Adrenal gland (tissue), 9 donors: ENCODE measurements at regions not wholly inside any gene's neighbourhood (a gene's known extent, or its start where the extent isn't known, plus 50 kb on each side); places are given as distances from the start of the nearest gene placed in this dataset.

Source experiments
- DNase-seq, 7 donors: peaks; one replicate each; pipeline ENCODE4 v3.0.0-alpha.2; 2019 to 2020
- H3K27ac ChIP-seq, 5 donors: fragments of 200-600 bp; sonication (generic) in 4 of 5; 1 replicate in 3 of 5; 2 replicates in 2 of 5; pipeline versions ENCODE4 v1.5.1 to v1.8.0; 2016 to 2020; ENCODE audit warnings: mild to moderate bottlenecking in 1 of 5
- H3K27me3 ChIP-seq: fragments of 200-600 bp; 2 replicates; pipeline ENCODE4 v1.8.0; 2021
- H3K36me3 ChIP-seq, 2 donors: fragments of 200-600 bp; replicated peaks in 1 of 2; 1 replicate in 1 of 2; 2 replicates in 1 of 2; pipeline versions ENCODE4 v1.5.1 to v1.8.0; 2018 to 2022
- H3K4me1 ChIP-seq, 2 donors: fragments of 200-600 bp; replicated peaks in 1 of 2; 1 replicate in 1 of 2; 2 replicates in 1 of 2; pipeline versions ENCODE4 v1.5.1 to v1.8.0; 2018 to 2021
- H3K4me3 ChIP-seq, 4 donors: fragments of 200-600 bp; sonication (generic) in 3 of 4; one replicate each; pipeline ENCODE4 v1.5.1; 2016 to 2018
- H3K9me3 ChIP-seq, 3 donors: fragments of 200-600 bp; sonication (generic) in 1 of 3; replicated peaks in 1 of 3; 1 replicate in 2 of 3; 2 replicates in 1 of 3; pipeline versions ENCODE4 v1.5.1 to v1.8.0; 2016 to 2021
- POLR2A ChIP-seq, 2 donors: fragments of 450-650 bp; IDR thresholded peaks; one replicate each; pipeline ENCODE4 v1.6.1; 2017; ENCODE audit warnings: antibody characterized with exemption in 2 of 2, mild to moderate bottlenecking in 2 of 2, moderate library complexity in 1 of 2
- WGBS, 4 donors: extraction: QIAGEN DNeasy Blood & Tissue Kit in 2 of 4; methylation state at CpG; one replicate each; pipeline versions ENCODE4 v1.1.5 to v1.1.7; 2013 to 2017; 5-methylcytosine and 5-hydroxymethylcytosine counted together
- intact Hi-C, 2 donors: fragments of 100-400 bp; cut with DNase I; formaldehyde crosslinking; loops; one replicate each; pipeline versions ENCODE4 v1.14.1 to v1.15.0; 2022 to 2023
- TF ChIP-seq, protein P1 (sequence below), 6 experiments: fragments of 450-650 bp in 4 of 6; fragments of 200-600 bp in 2 of 6; sonication (generic) in 1 of 6; IDR thresholded peaks; 1 replicate in 5 of 6; 2 replicates in 1 of 6; pipeline versions ENCODE4 v1.5.1 to v1.8.0; 2016 to 2021; ENCODE audit warnings: antibody characterized with exemption in 6 of 6, mild to moderate bottlenecking in 2 of 6, moderate library complexity in 1 of 6
- donor health status: healthy with polysubstance abuse.
- donor health status: Bipolar disorder and iron deficiency.
- donor health status: DM: yes; HTN: yes; CAD: no.
- donor health status: DM: no; HTN: no; CAD: no.
- donor health status: DM: no; HTN: no; CAD: no.

DNA sequence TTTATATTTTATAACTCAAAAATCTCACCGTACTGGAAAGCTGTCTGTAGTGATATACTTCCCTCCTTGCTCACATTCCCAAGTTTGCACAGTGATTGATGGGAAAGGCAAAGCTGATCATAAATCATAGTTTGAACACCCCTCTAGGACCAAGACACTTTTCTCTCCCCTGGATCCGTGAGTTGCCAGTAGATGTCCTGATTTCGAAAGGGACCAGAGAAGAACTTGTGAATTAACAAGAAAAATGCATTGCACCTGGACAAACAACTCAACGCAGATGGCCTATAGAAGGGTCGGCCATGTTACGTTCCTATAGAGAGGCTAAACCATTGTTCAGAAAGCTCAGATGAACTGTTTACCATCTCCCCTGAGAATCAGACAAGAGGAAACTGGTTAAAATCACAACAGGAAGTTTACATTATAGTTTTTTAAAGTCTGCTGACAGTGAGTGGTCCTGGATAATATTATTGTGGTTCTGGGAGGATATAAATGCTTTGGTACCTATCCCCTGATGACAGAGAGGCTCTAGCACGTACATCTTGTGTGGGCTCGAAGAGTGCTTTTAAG is 124.0 kb upstream of the SLC45A1 start:
- Histone ChIP-seq H3K4me1 (no peaks in the 10 kb centered on the region), H3K36me3 (no peaks in the 10 kb centered on the region), H3K4me3 (no peak overlapping the region), H3K27ac (no peak overlapping the region), H3K27me3 (no peaks in the 10 kb centered on the region), H3K9me3 (no peaks in the 10 kb centered on the region)
- intact Hi-C loops, result no loop called here
- DNase-seq, result no peak
- WGBS, 4 donors, result 84 to 92% (median 86%) methylated on average over 8 of the region's 8 CpGs
- TF ChIP-seq, protein P1, sequence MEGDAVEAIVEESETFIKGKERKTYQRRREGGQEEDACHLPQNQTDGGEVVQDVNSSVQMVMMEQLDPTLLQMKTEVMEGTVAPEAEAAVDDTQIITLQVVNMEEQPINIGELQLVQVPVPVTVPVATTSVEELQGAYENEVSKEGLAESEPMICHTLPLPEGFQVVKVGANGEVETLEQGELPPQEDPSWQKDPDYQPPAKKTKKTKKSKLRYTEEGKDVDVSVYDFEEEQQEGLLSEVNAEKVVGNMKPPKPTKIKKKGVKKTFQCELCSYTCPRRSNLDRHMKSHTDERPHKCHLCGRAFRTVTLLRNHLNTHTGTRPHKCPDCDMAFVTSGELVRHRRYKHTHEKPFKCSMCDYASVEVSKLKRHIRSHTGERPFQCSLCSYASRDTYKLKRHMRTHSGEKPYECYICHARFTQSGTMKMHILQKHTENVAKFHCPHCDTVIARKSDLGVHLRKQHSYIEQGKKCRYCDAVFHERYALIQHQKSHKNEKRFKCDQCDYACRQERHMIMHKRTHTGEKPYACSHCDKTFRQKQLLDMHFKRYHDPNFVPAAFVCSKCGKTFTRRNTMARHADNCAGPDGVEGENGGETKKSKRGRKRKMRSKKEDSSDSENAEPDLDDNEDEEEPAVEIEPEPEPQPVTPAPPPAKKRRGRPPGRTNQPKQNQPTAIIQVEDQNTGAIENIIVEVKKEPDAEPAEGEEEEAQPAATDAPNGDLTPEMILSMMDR (IDR thresholded peaks at IDR 0.05), result no peak
- no peak for TF ChIP-seq POLR2A (IDR thresholded peaks at IDR 0.05)

DNA sequence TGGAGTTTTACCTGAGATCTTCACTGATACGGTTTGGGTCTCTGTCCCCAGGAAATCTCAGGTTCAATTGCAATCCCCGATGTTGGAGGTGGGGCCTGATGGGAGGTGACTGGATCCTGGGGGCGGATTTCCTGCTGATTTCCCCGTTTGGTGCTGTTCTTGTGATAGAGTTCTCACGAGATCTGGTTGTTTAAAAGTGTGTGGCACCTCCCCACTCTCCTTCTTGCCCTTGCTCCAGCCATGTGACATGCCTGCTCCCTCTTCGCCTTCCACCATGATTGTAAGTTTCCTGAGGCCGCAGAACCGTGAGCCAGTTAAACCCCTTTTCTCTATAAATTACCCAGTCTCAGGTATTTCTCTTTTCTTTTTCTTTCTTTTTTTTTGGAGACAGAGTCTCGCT is 126.4 kb upstream of the SLC45A1 start:
- Histone ChIP-seq H3K36me3 (no peaks in the 10 kb centered on the region), H3K4me1 (no peaks in the 10 kb centered on the region), H3K27ac (no peak overlapping the region), H3K4me3 (no peak overlapping the region), H3K27me3 (no peaks in the 10 kb centered on the region), H3K9me3 (no peaks in the 10 kb centered on the region)
- no peak for DNase-seq
- TF ChIP-seq, protein P1 (IDR thresholded peaks at IDR 0.05), result no peak
- TF ChIP-seq POLR2A (IDR thresholded peaks at IDR 0.05), result no peak
- 88 to 94% (median 89%) methylated on average over 9 of the region's 9 CpGs for WGBS, 4 donors
- intact Hi-C loops, result no loop called here

- WGBS, 4 donors, result 88 to 95% (median 92%) methylated on average over 6 of the region's 6 CpGs
- intact Hi-C loops, result no loop called here
- DNase-seq, result peak in 3 of 7 donors; percentile 35 to 53 (median 39)
- Histone ChIP-seq H3K4me1 (no peaks in the 10 kb centered on the region), H3K27me3 (no peaks in the 10 kb centered on the region), H3K27ac (no peak overlapping the region), H3K9me3 (no peaks in the 10 kb centered on the region), H3K36me3 (no peaks in the 10 kb centered on the region), H3K4me3 (no peak overlapping the region)
- no peak for TF ChIP-seq POLR2A (IDR thresholded peaks at IDR 0.05)
- TF ChIP-seq, protein P1 (IDR thresholded peaks at IDR 0.05), result no peak
Observed at GRCh38 chr1:8189931-8190483, 127.9 kb upstream of the SLC45A1 start.

DNA sequence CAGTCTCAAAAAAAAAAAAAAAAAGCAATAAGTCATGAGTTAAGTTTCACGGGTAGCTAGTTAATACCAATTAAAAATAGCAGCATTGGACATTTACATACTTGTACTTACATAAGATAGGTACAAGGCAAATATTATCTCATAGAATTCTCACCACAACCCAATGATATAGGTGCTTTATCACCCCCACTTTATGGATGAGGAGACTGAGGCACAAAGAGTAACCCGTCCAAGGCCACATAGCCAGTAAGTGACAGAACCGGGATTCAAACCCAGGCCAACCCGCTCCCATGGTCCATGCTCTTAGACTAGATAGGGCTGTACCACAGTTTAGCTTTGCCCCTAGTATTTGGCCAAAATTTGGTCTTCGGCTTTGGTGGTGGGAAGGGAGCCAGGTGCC is 132.5 kb upstream of the SLC45A1 start:
- no peak for DNase-seq
- 86 to 89% (median 88%) methylated on average over 5 of the region's 5 CpGs for WGBS, 4 donors
- H3K9me3 ChIP-seq, result no peaks in the 10 kb centered on the region

More for the DNA sequence above, 132.5 kb upstream of the SLC45A1 start:
- Histone ChIP-seq H3K4me1 (peaks cover 0 to 14% of the 10 kb centered on the region in 2 donors), H3K27me3 (no peaks in the 10 kb centered on the region), H3K27ac (no peak overlapping the region), H3K4me3 (no peak overlapping the region), H3K36me3 (no peaks in the 10 kb centered on the region)
- TF ChIP-seq POLR2A (IDR thresholded peaks at IDR 0.05), result no peak
- TF ChIP-seq, protein P1 (IDR thresholded peaks at IDR 0.05), result no peak
- intact Hi-C loops, result no loop called here
